Midbrain (tissue), 1 donor: ENCODE measurements at regions not wholly inside any gene's neighbourhood (a gene's known extent, or its start where the extent isn't known, plus 50 kb on each side); places are given as distances from the start of the nearest gene placed in this dataset.

ENCODE experiments used
- DNase-seq: peaks from one replicate; lab custom pipeline; 2025; lab: John Stamatoyannopoulos, UW

GRCh38 chr4:180054291-180054690 is 2188.9 kb upstream of the TENM3 start:
- no peak for DNase-seq

GRCh38 chr4:180057299-180057721 is 2185.9 kb upstream of the TENM3 start:
- DNase-seq: peak; percentile 6

DNA sequence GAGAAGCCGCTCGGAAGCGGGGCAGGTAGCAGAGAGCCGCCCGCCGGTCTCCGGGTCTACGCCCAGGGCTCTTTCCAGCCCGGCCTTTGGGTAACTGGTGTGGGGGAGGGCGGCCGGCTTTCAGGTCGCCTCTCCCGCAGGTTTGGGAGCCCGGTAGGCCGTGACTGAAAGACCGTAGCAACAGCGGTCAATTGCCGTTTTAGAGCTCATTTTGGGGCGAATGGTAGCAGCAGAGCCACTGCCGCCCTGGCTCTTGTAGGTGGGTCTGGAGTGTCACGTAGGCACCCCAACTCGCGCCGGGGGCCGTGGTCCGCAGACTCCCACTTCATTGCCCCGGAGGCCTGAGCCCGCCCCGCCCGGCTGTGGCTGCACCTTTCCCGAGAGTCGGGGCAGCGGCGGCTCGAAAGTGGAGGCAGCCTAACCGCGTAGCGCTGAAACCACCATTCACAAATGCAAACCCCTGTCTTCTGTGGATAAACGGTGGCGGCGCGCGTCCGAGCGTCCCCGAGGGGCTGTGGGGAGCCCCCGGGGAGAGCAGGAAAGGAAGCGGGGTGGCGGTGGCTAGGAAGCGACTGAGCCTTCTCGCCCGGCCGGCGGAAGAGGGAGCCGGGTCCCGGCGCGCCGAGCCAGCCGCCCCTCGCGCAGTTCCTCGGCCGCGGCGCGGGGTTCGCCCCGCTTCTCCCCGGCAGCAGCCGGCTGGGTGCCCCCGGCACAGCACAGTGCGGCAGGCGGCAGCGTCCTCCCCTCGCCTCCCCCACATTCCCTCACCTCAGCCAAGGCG is 2185.1 kb upstream of the TENM3 start:
- DNase-seq: no peak

DNA sequence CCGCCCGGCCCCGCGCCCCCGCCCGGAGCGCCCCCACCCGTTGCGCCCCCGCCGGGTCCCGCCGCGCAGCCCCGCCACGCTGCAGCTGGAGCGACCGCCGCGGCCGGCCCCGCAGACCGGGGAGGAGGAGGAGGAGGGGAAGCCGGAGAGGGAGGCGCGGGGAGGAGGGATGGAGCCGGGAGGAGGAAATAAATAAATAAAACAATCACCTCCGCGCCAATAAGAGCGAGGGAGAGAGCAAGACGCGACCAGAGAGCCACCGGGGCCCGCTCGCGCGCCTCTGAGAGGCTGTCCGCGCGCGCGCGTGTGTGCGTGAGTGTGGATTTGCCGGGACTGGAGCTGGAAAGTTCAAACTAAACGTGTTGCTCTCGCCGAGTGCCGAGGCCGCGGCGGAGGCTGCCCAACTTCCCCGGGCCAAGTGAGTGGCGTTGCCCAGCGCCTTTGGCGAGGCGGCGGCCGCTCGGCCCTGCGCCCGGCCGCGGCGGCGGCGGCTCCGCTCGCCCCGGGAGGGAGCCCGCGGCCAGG is 2184.4 kb upstream of the TENM3 start:
- peak; percentile 55 for DNase-seq

DNA sequence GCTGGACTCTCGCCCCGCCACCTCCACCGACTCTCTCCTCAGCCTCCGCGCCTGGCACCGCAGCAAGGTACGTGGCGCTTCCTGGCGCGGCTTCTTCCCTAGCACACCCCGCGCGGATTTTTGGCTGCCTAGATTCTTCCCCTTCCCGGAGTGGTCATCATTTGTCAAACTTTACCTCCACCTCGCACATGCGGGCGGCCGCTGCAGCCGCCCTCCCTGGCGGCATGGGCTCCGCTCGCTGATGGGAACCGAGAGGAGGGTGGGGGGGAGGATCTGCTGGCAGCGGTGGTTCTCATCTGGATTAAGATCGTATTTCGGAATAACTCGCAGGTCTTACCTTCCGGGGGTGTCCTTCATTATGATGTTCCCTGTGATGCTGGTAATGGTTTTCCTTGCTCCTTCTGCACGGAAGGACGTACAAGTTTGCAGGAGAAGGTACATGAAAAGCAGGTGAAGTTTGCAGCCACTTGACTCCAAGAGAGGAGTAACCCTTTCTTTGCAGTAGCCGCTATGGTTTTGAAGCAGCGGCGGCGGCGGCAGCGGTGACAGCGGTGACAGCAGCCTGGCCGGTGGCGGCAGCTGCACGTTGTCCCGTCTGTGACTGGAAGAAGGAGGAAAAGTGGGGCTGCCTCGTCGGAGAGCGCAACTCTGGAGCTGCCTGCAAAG is 2183.9 kb upstream of the TENM3 start:
- peak; percentile 7 for DNase-seq

DNA sequence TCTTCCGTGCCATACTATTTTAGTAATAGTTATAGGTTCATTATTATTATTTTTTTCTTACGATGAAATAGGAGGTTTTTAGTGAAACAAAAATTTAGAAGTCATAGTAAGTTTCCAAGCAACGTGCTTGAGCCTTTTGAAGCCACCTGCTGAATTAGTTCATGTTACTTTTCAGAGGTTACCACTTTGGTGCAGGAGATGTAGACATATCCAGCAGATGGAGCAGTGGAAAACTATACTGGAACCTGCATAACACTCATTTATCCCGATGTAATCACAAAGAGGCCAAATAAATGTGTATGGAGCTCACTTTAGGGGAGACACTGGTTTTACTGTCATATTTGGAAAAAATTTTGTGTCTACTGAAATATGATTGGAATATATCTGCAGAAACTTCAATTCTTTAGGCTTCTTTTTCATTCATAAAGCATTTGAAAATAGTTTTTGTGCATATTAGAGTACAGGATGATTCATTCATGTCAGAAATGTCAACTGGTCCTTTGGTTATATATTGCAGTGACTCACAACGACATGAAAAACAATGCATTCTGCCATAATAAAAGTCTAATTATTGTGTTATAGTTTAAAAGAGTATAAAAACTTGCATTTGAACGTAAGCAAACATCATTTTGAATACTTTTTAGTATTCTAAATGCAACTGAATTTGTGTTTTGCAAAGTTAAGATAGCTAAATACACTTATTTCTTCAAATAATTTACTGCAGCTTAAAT is 2182.9 kb upstream of the TENM3 start:
- DNase-seq: peak; percentile 16

GRCh38 chr4:180081072-180081471 is 2162.1 kb upstream of the TENM3 start:
- DNase-seq: no peak

GRCh38 chr4:180084561-180084960 is 2158.6 kb upstream of the TENM3 start:
- no peak for DNase-seq

DNA sequence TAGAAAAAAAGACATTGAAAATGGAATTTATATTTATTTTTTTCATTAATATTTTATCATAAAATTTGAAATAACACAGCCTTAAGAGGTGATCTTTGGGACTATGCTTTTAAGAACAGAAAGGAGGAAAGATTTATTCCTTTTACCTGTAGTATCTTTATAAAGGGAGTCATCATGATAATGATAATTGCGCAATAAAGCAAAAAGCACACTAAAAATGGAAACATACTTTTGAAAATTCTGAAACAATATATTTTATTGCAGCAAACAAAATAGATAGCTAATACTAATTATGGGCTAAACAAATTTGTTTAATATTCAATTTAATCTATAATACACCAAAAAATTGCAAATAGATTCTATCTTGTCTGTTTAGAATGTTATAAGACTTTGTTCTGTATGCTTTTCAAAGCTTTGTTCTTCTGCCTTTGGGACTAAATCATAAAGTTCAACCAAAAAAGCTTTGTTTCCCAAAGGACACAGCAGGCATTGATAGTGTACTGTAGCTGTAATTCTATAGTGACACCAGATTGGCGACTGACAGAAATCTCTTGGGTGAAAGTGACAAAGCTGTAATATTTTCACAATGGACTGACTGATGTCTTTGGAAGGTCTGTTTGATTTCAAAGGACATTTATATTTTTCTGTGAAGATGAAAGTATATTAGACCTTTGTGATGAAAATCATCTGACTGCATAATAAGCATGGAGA is 2156.6 kb upstream of the TENM3 start:
- peak; percentile 5 for DNase-seq

GRCh38 chr4:180098586-180098985 is 2144.6 kb upstream of the TENM3 start:
- DNase-seq: no peak

DNA sequence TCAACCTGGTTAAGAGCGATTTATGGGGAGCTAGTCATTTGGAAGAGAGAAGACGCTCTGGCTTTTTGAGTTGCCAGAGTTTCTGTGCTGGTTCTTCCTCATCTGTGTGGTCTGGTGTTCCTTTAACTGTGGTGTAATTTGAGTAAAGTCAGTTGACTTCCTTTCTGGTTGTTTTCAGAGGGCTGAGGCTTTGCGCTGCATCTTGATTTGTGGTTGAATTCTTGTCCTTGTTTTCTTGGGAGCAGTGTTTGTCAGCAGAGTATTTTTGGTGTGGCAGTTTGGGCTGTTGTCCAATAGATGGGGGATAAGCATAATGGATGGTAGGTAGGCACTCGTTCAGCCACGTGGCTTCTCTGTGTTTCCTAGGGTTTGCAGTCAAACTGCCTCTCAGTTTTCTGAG is 2143.2 kb upstream of the TENM3 start:
- no peak for DNase-seq

- no peak for DNase-seq
These were observed 2142.5 kb upstream of the TENM3 start for GRCh38 chr4:180100433-180101344.

DNA sequence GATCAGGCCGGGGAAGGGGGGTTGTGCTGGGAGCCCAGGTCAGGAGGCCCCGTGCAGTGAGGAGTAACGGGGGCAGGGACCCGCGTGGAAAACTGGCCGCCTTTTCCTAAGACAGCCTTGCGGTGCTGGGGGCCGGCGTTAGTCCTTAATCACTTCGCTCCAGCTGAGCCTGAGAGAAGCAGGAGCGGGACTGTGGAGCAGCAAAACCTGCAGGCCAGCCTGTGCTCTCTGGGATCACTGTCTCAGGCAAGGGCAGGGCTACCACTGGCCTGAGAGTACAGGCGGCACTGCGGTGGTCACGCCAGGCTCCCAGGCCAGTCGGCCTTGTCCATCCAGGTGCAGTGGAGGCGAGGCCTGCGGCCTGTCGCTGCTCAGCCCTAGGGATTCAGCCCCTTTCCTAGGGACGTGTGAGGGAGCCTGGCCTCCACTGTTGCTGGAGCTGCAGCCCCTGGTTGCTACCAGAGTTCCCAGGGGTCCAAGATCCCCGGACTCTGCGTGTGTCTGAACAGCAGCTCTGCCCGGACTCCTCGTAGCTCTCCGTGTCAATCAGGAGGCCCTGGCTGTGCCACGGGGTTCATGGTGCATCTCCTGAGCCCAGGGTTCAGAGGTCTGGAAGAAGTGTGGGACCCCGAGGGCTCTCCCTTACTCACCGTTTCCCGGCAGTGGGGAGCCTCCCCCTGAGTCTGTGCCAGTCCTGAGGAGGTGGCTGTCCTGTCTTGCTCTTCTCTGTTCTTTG is 2141.7 kb upstream of the TENM3 start:
- no peak for DNase-seq

DNA sequence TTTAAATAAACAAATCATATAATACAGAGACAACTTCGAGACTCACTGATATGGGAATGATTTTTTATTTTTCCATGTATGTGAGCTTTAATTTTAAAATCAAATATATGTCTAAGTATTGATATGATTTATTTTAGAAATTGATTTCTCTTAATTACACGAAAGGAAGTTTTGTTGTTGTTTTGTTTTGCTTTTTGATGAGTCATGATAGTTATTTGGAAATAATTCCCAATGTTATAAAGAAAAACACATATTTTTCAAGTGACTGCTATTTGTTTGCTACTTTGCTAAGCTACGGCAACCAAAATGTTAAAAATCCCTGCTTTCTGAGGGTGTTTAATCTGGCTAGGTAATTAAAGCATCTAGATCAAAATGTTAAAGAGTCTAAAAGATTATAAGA is 2139.4 kb upstream of the TENM3 start:
- DNase-seq: no peak

DNA sequence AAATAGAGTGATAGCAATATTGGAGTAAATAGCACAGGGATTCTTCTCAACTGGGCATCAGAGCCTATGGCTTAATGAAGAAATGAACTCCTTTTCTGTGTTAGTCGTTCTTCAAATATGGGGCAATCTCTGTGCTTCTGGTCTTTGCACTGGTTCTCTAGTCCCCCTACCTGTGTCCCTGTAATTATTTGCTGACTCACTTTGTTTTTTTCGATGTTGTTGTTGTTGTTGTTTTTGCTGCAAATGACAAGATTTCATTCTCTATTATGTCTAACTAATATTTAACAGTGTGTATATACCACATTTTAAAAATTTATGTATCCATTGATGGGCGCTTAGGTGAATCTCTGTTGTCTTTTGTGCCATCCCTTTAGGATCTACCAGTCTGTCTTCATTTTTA is 2137.8 kb upstream of the TENM3 start:
- DNase-seq: no peak

GRCh38 chr4:180106122-180106521 is 2137.1 kb upstream of the TENM3 start:
- no peak for DNase-seq

DNA sequence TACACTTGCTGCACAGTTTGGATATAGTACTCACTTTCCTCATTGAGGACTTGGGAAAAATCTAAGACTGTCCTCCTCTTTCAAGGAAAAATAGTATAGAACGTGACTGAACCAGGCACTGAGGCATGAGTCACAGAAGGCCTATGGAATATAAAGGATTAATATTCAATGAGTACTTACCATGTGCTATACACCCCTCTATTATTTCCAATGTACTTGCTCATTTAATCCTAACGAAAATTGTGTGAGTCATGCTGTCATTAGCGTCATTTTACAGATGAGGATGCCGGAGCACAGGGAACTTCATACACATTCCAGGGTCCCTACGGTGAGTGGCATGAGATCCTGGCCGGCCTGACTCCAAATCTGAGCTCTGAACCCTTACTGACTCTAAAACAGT is 2136.2 kb upstream of the TENM3 start:
- DNase-seq: no peak

DNA sequence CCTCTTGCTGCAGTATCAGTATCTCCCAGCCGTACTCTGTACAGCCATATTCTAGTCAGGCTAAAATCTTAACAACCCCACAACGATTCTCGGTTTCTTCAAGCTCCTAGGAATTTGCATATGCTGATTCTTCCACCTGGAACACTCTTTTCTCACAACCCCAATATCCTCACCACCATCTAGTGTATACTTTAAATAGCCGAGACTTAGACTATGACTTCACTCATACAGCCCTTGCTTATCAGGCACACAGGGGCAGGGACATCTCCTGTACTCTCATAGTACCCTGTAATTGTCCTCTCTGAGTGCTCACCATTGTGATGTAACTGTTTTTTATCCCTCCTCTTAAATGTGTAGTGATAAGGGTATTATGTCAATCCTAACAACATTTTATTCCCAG is 2126.4 kb upstream of the TENM3 start:
- no peak for DNase-seq

- DNase-seq: no peak
These were observed 2123.1 kb upstream of the TENM3 start for GRCh38 chr4:180120068-180120467.
